Liver (tissue), 8 donors: ENCODE measurements at regions not wholly inside any gene's neighbourhood (a gene's known extent, or its start where the extent isn't known, plus 50 kb on each side); places are given as distances from the start of the nearest gene placed in this dataset.

Experiments used
- DNase-seq: peaks from one replicate; pipeline ENCODE4 v3.0.0-alpha.2; 2017; ENCODE audit warnings: low spot score
- H3K27ac ChIP-seq, 2 donors: one replicate each; pipeline ENCODE4 v1.7.0; 2013; ENCODE audit warnings: inconsistent platforms in 2 of 2, low read length in 2 of 2, control low read depth in 1 of 2, low read depth in 1 of 2, mild to moderate bottlenecking in 1 of 2
- H3K27me3 ChIP-seq, 4 donors: one replicate each; pipeline versions ENCODE4 v1.6.1 to v1.7.0; 2013; ENCODE audit warnings: low read length in 3 of 4, inconsistent platforms in 1 of 4, mild to moderate bottlenecking in 1 of 4, moderate library complexity in 1 of 4; ENCODE audit not compliant: control insufficient read depth in 4 of 4, insufficient read depth in 4 of 4
- H3K36me3 ChIP-seq, 4 donors: one replicate each; pipeline versions ENCODE4 v1.6.1 to v1.7.0; 2013; ENCODE audit warnings: low read length in 3 of 4, mild to moderate bottlenecking in 3 of 4, low read depth in 1 of 4, moderate library complexity in 1 of 4; ENCODE audit not compliant: control insufficient read depth in 4 of 4, insufficient read depth in 3 of 4
- H3K4me1 ChIP-seq, 4 donors: one replicate each; pipeline versions ENCODE4 v1.6.1 to v1.7.0; 2013; ENCODE audit warnings: low read length in 3 of 4, mild to moderate bottlenecking in 3 of 4, moderate library complexity in 1 of 4; ENCODE audit not compliant: control insufficient read depth in 4 of 4, insufficient read depth in 4 of 4
- H3K4me3 ChIP-seq, 3 donors: one replicate each; pipeline versions ENCODE4 v1.6.1 to v1.7.0; 2013; ENCODE audit warnings: low read length in 3 of 3, control low read depth in 1 of 3, low read depth in 1 of 3, mild to moderate bottlenecking in 1 of 3
- H3K9ac ChIP-seq, 2 donors: one replicate each; pipeline ENCODE4 v1.7.0; 2013; ENCODE audit warnings: low read length in 2 of 2, mild to moderate bottlenecking in 2 of 2, moderate library complexity in 2 of 2, control low read depth in 1 of 2, low read depth in 1 of 2
- H3K9me3 ChIP-seq, 4 donors: one replicate each; pipeline versions ENCODE4 v1.6.1 to v1.7.0; 2013; ENCODE audit warnings: low read length in 3 of 4; ENCODE audit not compliant: control insufficient read depth in 4 of 4
- EGR1 ChIP-seq, 2 donors: IDR thresholded peaks; 2 replicates each; pipeline ENCODE4 v1.6.1; 2016 to 2018; ENCODE audit warnings: antibody characterized with exemption in 2 of 2, low read depth in 2 of 2
- FOXA1 ChIP-seq: IDR thresholded peaks from 2 replicates; pipeline ENCODE4 v1.6.1; 2016; ENCODE audit warnings: antibody characterized with exemption
- FOXA2 ChIP-seq: IDR thresholded peaks from 2 replicates; pipeline ENCODE4 v1.6.1; 2016; ENCODE audit warnings: antibody characterized with exemption
- GABPA ChIP-seq, 2 donors: IDR thresholded peaks in 1 of 2; conservative IDR thresholded peaks in 1 of 2; 2 replicates each; pipeline ENCODE4 v1.6.1; 2016; ENCODE audit warnings: antibody characterized with exemption in 2 of 2, mild to moderate bottlenecking in 1 of 2, moderate library complexity in 1 of 2
- HNF4A ChIP-seq, 2 donors: conservative IDR thresholded peaks; 2 replicates each; pipeline ENCODE4 v1.6.1; 2016; ENCODE audit warnings: antibody characterized with exemption in 2 of 2, mild to moderate bottlenecking in 2 of 2
- JUND ChIP-seq, 2 donors: IDR thresholded peaks; 2 replicates each; pipeline ENCODE4 v1.6.1; 2016; ENCODE audit warnings: antibody characterized with exemption in 2 of 2
- NR2F2 ChIP-seq: IDR thresholded peaks from 2 replicates; pipeline ENCODE4 v1.6.1; 2016; ENCODE audit warnings: antibody characterized with exemption
- RAD21 ChIP-seq, 2 donors: IDR thresholded peaks; 2 replicates each; pipeline ENCODE4 v1.6.1; 2016; ENCODE audit warnings: antibody characterized with exemption in 2 of 2, mild to moderate bottlenecking in 2 of 2
- SP1 ChIP-seq: IDR thresholded peaks from 2 replicates; pipeline ENCODE4 v1.6.1; 2018; ENCODE audit warnings: antibody characterized with exemption, mild to moderate bottlenecking
- TAF1 ChIP-seq: conservative IDR thresholded peaks from 2 replicates; pipeline ENCODE4 v1.6.1; 2016; ENCODE audit warnings: antibody characterized with exemption, mild to moderate bottlenecking
- YY1 ChIP-seq: IDR thresholded peaks from 2 replicates; pipeline ENCODE4 v1.6.1; 2016; ENCODE audit warnings: antibody characterized with exemption, mild to moderate bottlenecking
- WGBS: extraction: QIAGEN DNeasy Blood & Tissue Kit; methylation state at CpG from one replicate; pipeline ENCODE4 v1.1.7; 2013; 5-methylcytosine and 5-hydroxymethylcytosine counted together
- TF ChIP-seq, protein P1 (sequence below): fragments of 150-350 bp; IDR thresholded peaks from 2 replicates; pipeline ENCODE4 v1.5.1; 2017; ENCODE audit warnings: improper control_type of control experiment, low read depth, low read length; ENCODE audit not compliant: missing input control
- TF ChIP-seq, protein P2 (sequence below): IDR thresholded peaks from 2 replicates; pipeline ENCODE4 v1.6.1; 2016; ENCODE audit warnings: antibody characterized with exemption
- TF ChIP-seq, protein P3 (sequence below): IDR thresholded peaks from 2 replicates; pipeline ENCODE4 v1.6.1; 2016; ENCODE audit warnings: antibody characterized with exemption
- TF ChIP-seq, protein P4 (sequence below): IDR thresholded peaks from 2 replicates; pipeline ENCODE4 v1.6.1; 2016; ENCODE audit warnings: antibody characterized with exemption
- TF ChIP-seq, protein P5 (sequence below): IDR thresholded peaks from 2 replicates; pipeline ENCODE4 v1.6.1; 2016; ENCODE audit warnings: antibody characterized with exemption, mild to moderate bottlenecking
- donor health status: healthy.
- donor health status: healthy.
- donor health status: healthy.
- donor health status: healthy.
- donor health status: healthy.

DNA sequence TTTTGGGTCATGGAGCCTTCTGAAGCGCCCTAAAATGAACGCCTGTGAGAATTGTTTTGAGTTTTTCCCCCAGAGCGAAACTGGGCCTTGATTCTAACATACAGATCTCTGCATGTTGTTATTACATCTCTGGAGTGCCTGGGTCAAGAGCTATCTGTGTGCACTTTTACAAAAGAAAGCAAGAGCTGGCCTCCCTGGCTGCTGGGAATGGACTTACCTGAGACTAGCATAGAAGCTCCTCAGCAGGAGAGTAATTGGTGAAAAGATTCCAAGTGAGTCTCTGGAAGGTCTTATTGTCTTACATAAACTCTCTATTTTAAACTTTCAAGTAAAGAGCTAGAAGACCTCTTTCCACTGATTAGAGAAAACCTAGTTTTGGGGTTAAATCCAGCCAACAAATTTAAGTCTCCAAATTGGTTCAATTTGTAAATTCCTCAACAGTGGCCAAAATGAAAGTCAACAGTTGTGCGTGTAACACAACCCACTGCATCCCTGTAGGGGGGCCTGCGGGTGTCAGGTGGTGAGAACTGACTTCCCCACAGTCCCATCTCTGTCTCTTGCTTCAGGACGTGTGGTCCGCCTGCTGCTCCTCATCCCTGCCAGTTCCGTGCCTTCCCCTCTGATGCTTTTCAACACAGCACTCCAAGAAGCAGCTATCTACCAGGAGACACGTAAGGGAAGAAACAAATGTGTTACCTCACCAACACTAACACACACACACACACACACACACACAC, 206.1 kb downstream of the SH3BP4 start:
- no peak for DNase-seq
- 86% methylated on average over 9 of the region's 9 CpGs for WGBS
- TF ChIP-seq SP1, result no peak
- no peak for TF ChIP-seq HNF4A (conservative IDR thresholded peaks at IDR 0.05)
- no peak for TF ChIP-seq YY1
- TF ChIP-seq EGR1 (IDR thresholded peaks at IDR 0.05; ENCODE audit: low read depth in 2 of 2), result no peak
- TF ChIP-seq, protein P1, sequence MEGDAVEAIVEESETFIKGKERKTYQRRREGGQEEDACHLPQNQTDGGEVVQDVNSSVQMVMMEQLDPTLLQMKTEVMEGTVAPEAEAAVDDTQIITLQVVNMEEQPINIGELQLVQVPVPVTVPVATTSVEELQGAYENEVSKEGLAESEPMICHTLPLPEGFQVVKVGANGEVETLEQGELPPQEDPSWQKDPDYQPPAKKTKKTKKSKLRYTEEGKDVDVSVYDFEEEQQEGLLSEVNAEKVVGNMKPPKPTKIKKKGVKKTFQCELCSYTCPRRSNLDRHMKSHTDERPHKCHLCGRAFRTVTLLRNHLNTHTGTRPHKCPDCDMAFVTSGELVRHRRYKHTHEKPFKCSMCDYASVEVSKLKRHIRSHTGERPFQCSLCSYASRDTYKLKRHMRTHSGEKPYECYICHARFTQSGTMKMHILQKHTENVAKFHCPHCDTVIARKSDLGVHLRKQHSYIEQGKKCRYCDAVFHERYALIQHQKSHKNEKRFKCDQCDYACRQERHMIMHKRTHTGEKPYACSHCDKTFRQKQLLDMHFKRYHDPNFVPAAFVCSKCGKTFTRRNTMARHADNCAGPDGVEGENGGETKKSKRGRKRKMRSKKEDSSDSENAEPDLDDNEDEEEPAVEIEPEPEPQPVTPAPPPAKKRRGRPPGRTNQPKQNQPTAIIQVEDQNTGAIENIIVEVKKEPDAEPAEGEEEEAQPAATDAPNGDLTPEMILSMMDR, result no peak
- TF ChIP-seq FOXA1, result no peak
- TF ChIP-seq NR2F2, result no peak
- no peak for TF ChIP-seq GABPA (IDR thresholded peaks at IDR 0.05 in 1 of 2, conservative IDR thresholded peaks at IDR 0.05 in 1 of 2)
- TF ChIP-seq, protein P2, sequence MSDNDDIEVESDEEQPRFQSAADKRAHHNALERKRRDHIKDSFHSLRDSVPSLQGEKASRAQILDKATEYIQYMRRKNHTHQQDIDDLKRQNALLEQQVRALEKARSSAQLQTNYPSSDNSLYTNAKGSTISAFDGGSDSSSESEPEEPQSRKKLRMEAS, result no peak
- no peak for TF ChIP-seq FOXA2
- TF ChIP-seq, protein P3, sequence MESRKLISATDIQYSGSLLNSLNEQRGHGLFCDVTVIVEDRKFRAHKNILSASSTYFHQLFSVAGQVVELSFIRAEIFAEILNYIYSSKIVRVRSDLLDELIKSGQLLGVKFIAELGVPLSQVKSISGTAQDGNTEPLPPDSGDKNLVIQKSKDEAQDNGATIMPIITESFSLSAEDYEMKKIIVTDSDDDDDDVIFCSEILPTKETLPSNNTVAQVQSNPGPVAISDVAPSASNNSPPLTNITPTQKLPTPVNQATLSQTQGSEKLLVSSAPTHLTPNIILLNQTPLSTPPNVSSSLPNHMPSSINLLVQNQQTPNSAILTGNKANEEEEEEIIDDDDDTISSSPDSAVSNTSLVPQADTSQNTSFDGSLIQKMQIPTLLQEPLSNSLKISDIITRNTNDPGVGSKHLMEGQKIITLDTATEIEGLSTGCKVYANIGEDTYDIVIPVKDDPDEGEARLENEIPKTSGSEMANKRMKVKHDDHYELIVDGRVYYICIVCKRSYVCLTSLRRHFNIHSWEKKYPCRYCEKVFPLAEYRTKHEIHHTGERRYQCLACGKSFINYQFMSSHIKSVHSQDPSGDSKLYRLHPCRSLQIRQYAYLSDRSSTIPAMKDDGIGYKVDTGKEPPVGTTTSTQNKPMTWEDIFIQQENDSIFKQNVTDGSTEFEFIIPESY, result no peak
- TF ChIP-seq, protein P4, sequence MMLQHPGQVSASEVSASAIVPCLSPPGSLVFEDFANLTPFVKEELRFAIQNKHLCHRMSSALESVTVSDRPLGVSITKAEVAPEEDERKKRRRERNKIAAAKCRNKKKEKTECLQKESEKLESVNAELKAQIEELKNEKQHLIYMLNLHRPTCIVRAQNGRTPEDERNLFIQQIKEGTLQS, result no peak
- no peak for TF ChIP-seq JUND (IDR thresholded peaks at IDR 0.05)
- no peak for TF ChIP-seq TAF1
- TF ChIP-seq RAD21 (IDR thresholded peaks at IDR 0.05), result no peak
- TF ChIP-seq, protein P5, sequence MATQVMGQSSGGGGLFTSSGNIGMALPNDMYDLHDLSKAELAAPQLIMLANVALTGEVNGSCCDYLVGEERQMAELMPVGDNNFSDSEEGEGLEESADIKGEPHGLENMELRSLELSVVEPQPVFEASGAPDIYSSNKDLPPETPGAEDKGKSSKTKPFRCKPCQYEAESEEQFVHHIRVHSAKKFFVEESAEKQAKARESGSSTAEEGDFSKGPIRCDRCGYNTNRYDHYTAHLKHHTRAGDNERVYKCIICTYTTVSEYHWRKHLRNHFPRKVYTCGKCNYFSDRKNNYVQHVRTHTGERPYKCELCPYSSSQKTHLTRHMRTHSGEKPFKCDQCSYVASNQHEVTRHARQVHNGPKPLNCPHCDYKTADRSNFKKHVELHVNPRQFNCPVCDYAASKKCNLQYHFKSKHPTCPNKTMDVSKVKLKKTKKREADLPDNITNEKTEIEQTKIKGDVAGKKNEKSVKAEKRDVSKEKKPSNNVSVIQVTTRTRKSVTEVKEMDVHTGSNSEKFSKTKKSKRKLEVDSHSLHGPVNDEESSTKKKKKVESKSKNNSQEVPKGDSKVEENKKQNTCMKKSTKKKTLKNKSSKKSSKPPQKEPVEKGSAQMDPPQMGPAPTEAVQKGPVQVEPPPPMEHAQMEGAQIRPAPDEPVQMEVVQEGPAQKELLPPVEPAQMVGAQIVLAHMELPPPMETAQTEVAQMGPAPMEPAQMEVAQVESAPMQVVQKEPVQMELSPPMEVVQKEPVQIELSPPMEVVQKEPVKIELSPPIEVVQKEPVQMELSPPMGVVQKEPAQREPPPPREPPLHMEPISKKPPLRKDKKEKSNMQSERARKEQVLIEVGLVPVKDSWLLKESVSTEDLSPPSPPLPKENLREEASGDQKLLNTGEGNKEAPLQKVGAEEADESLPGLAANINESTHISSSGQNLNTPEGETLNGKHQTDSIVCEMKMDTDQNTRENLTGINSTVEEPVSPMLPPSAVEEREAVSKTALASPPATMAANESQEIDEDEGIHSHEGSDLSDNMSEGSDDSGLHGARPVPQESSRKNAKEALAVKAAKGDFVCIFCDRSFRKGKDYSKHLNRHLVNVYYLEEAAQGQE, result no peak
- Histone ChIP-seq H3K4me1 (no peaks in the 10 kb centered on the region), H3K9me3 (no peaks in the 10 kb centered on the region), H3K36me3 (no peaks in the 10 kb centered on the region), H3K27ac (no peak overlapping the region), H3K9ac (no peak overlapping the region), H3K4me3 (no peak overlapping the region), H3K27me3 (no peaks in the 10 kb centered on the region)
